Aorta (tissue), 5 donors: ENCODE measurements at regions not wholly inside any gene's neighbourhood (a gene's known extent, or its start where the extent isn't known, plus 50 kb on each side); places are given as distances from the start of the nearest gene placed in this dataset.

ENCODE experiments used
- ATAC-seq: fragments of 200-7000 bp; cut with Tn5 transposase; one replicate; pipeline ENCODE4 v1.9.1; 2022; ENCODE audit warnings: moderate library complexity; ENCODE audit not compliant: low FRiP score
- DNase-seq, 2 donors: peaks; one replicate each; pipeline ENCODE4 v3.0.0-alpha.2; 2020
- H3K27ac ChIP-seq, 2 donors: one replicate each; pipeline ENCODE4 v1.5.1; 2013; ENCODE audit warnings: low read length in 2 of 2, mild to moderate bottlenecking in 2 of 2, moderate library complexity in 2 of 2, control low read depth in 1 of 2, inconsistent platforms in 1 of 2, low read depth in 1 of 2
- H3K27me3 ChIP-seq, 2 donors: one replicate each; pipeline ENCODE4 v1.6.1; 2013; ENCODE audit warnings: control low read depth in 1 of 2, low read length in 1 of 2, mild to moderate bottlenecking in 1 of 2, moderate library complexity in 1 of 2; ENCODE audit not compliant: insufficient read depth in 2 of 2, control insufficient read depth in 1 of 2
- H3K36me3 ChIP-seq, 2 donors: one replicate each; pipeline ENCODE4 v1.6.1; 2013; ENCODE audit warnings: control low read depth in 1 of 2, low read length in 1 of 2, mild to moderate bottlenecking in 1 of 2; ENCODE audit not compliant: insufficient read depth in 2 of 2, control insufficient read depth in 1 of 2
- H3K4me1 ChIP-seq, 2 donors: one replicate each; pipeline ENCODE4 v1.6.1; 2013; ENCODE audit warnings: low read length in 2 of 2, control low read depth in 1 of 2, mild to moderate bottlenecking in 1 of 2, moderate library complexity in 1 of 2; ENCODE audit not compliant: insufficient read depth in 2 of 2, control insufficient read depth in 1 of 2
- H3K4me3 ChIP-seq, 2 donors: one replicate each; pipeline ENCODE4 v1.5.1; 2013; ENCODE audit warnings: low read length in 2 of 2, control low read depth in 1 of 2, mild to moderate bottlenecking in 1 of 2
- H3K9me3 ChIP-seq: one replicate; pipeline ENCODE4 v1.6.1; 2013; ENCODE audit warnings: mild to moderate bottlenecking, low read length; ENCODE audit not compliant: control insufficient read depth
- WGBS, 2 donors: extraction: QIAGEN DNeasy Blood & Tissue Kit; methylation state at CpG; one replicate each; pipeline ENCODE4 v1.1.7; 2013; 5-methylcytosine and 5-hydroxymethylcytosine counted together
- intact Hi-C, 2 donors: fragments of 100-400 bp; cut with DNase I; formaldehyde crosslinking; loops; one replicate each; pipeline versions ENCODE4 v1.14.2 to v1.15.0; 2022
- donor health status: healthy with polysubstance abuse.
- donor health status: Bipolar disorder and iron deficiency.
- donor health status: DM: no; HTN: no; CAD: no.
- donor health status: DM: no; HTN: no; CAD: no.
- donor health status: DM: yes; HTN: yes; CAD: no.

DNA sequence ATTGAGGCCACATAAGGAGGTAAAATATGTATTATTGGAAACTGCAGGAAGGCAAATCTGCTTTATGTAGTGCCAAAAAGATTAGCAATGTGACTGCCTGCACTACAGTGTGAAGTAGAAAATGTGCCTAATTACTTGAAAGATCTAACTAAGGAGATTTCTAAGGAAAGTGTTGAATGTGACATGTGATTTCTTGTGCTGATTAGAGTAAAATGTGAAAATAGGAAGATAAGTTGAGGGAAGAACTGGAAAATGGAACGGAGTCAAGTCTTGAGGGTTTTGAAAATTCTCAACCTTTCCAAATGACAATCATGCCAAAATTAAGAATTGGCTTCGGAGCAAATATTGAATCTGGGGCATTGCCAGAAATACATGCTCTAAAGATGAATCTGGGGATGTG lies 209.5 kb upstream of the SPOCK3 start:
- ATAC-seq (no peak), DNase-seq (no peak)
- no peaks in the 10 kb centered on the region for H3K36me3 ChIP-seq
- no peaks in the 10 kb centered on the region for H3K9me3 ChIP-seq
- H3K4me3 ChIP-seq: no peak overlapping the region
- intact Hi-C loops: no loop called here
- H3K27ac ChIP-seq: no peak overlapping the region
- no peaks in the 10 kb centered on the region for H3K4me1 ChIP-seq
- H3K27me3 ChIP-seq: no peaks in the 10 kb centered on the region
- WGBS, 2 donors: 68 to 75% methylated on average over 2 of the region's 2 CpGs

- no peak for DNase-seq
- Histone ChIP-seq H3K27ac (no peak overlapping the region), H3K4me3 (no peak overlapping the region), H3K9me3 (no peaks in the 10 kb centered on the region), H3K27me3 (no peaks in the 10 kb centered on the region), H3K36me3 (no peaks in the 10 kb centered on the region), H3K4me1 (no peaks in the 10 kb centered on the region)
- intact Hi-C loops: no loop called here
- 25 to 28% methylated on average over 3 of the region's 3 CpGs for WGBS, 2 donors
- no peak for ATAC-seq
Measured at GRCh38 chr4:167452922-167453430, 218.7 kb upstream of the SPOCK3 start.

DNA sequence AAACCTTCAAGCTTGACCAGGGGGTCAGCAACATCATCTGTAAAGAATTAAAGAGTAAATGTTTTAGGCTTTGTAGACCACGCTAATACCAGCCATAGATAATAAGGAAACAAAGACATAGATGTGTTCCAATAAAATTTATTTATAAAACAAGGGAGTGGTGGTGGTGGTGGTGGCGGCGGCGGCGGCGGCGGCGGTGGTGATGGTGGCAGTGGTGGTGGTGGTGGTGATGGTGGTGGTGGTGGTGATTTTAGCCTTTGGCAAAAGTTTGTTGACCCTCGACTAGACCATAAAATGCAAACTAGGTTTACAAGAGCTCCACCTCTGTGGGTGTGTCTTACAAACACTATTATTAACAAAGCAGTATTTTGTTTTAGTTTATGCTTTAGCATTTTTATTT lies 222.3 kb upstream of the SPOCK3 start:
- ATAC-seq: no peak
- no peak for DNase-seq
- intact Hi-C loops: no loop called here
- WGBS, 2 donors: 74 to 79% methylated on average over 9 of the region's 9 CpGs
- Histone ChIP-seq H3K27me3 (no peaks in the 10 kb centered on the region), H3K4me1 (no peaks in the 10 kb centered on the region), H3K9me3 (no peaks in the 10 kb centered on the region), H3K4me3 (no peak overlapping the region), H3K36me3 (no peaks in the 10 kb centered on the region), H3K27ac (no peak overlapping the region)

DNA sequence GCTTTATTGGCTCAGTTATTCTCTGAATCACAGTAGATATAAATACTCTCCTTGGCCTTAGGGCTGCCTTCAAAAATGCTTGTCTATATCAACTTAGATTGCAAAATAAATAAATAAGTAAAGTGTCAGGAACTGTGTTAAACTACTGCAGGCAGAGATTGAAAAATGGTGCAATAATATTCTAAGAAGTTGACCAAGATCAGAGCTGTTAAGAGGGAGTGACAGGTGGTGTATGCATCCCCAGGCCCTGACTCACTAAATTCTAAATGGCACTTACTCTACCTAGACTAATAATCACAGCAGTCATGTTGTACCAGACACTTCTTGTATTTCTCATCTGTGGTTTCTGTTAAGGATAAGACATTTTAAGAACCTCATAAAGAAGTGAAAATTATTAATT lies 235.1 kb upstream of the SPOCK3 start:
- H3K27me3 ChIP-seq: no peaks in the 10 kb centered on the region
- H3K27ac ChIP-seq: no peak overlapping the region
- DNase-seq: no peak
- no peak overlapping the region for H3K4me3 ChIP-seq
- H3K4me1 ChIP-seq: no peaks in the 10 kb centered on the region
- no peaks in the 10 kb centered on the region for H3K9me3 ChIP-seq
- no peaks in the 10 kb centered on the region for H3K36me3 ChIP-seq
- ATAC-seq: no peak
- intact Hi-C loops: no loop called here

DNA sequence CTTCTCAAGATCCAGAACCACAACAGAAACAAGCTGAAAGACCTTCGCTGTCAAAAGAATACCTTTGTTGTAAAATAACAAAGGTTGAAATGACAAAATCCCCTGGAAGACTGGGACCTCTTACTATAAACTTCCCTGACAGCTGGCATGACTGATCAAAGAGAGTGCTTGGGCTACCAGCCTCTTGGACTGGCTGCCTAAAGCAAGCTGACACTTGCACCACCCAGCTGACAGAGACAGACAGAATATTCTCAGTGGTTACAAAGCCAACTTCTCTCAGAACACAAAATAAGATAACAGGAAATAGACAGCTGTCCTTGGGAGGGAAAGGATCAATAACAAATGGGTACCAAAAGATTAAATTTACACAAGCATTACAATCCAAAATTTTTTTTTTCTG lies 241.7 kb upstream of the SPOCK3 start:
- H3K27ac ChIP-seq: no peak overlapping the region
- no peaks in the 10 kb centered on the region for H3K27me3 ChIP-seq
- no peaks in the 10 kb centered on the region for H3K4me1 ChIP-seq
- no peaks in the 10 kb centered on the region for H3K36me3 ChIP-seq
- no peak overlapping the region for H3K4me3 ChIP-seq
- intact Hi-C loops: no loop called here
- no peak for ATAC-seq
- H3K9me3 ChIP-seq: no peaks in the 10 kb centered on the region
- DNase-seq: no peak
- WGBS, 2 donors: 81 to 84% methylated on average over 1 of the region's 1 CpG

- ATAC-seq (no peak), DNase-seq (no peak)
- no peaks in the 10 kb centered on the region for H3K36me3 ChIP-seq
- H3K4me3 ChIP-seq: no peak overlapping the region
- no peaks in the 10 kb centered on the region for H3K4me1 ChIP-seq
- 2 to 4% methylated on average over 1 of the region's 1 CpG for WGBS, 2 donors
- intact Hi-C loops: no loop called here
- H3K27me3 ChIP-seq: no peaks in the 10 kb centered on the region
- H3K9me3 ChIP-seq: no peaks in the 10 kb centered on the region
- H3K27ac ChIP-seq: no peak overlapping the region
Measured at GRCh38 chr4:167492007-167492406, 257.7 kb upstream of the SPOCK3 start.

GRCh38 chr4:167509551-167509950 lies 275.3 kb upstream of the SPOCK3 start:
- Histone ChIP-seq H3K4me1 (no peaks in the 10 kb centered on the region), H3K4me3 (no peak overlapping the region), H3K36me3 (no peaks in the 10 kb centered on the region), H3K27me3 (no peaks in the 10 kb centered on the region), H3K9me3 (no peaks in the 10 kb centered on the region), H3K27ac (no peak overlapping the region)
- intact Hi-C loops: no loop called here
- WGBS, 2 donors: 69 to 71% methylated on average over 2 of the region's 2 CpGs
- ATAC-seq (no peak), DNase-seq (no peak)

GRCh38 chr4:167524091-167524490 lies 289.8 kb upstream of the SPOCK3 start:
- intact Hi-C loops: no loop called here
- DNase-seq (no peak), ATAC-seq (no peak)
- Histone ChIP-seq H3K36me3 (no peaks in the 10 kb centered on the region), H3K27ac (no peak overlapping the region), H3K9me3 (no peaks in the 10 kb centered on the region), H3K4me3 (no peak overlapping the region), H3K27me3 (peaks cover 0 to 2% of the 10 kb centered on the region in 2 donors), H3K4me1 (no peaks in the 10 kb centered on the region)
- 84 to 87% methylated on average over 2 of the region's 2 CpGs for WGBS, 2 donors

GRCh38 chr4:167537761-167538160 lies 303.5 kb upstream of the SPOCK3 start:
- no peaks in the 10 kb centered on the region for H3K36me3 ChIP-seq
- ATAC-seq: no peak
- H3K9me3 ChIP-seq: no peaks in the 10 kb centered on the region
- no peaks in the 10 kb centered on the region for H3K27me3 ChIP-seq
- DNase-seq: no peak
- WGBS, 2 donors: 82 to 83% methylated on average over 1 of the region's 1 CpG
- H3K4me1 ChIP-seq: no peaks in the 10 kb centered on the region
- no peak overlapping the region for H3K27ac ChIP-seq
- no peak overlapping the region for H3K4me3 ChIP-seq
- intact Hi-C loops: no loop called here
